C4-2B (cell line): ENCODE measurements at regions not wholly inside any gene's neighbourhood (a gene's known extent, or its start where the extent isn't known, plus 50 kb on each side); places are given as distances from the start of the nearest gene placed in this dataset.

Source experiments
- H3K27ac ChIP-seq: fragments of 450-650 bp; 2 replicates; pipeline ENCODE4 v1.5.1; 2017
- ZFX ChIP-seq: fragments of 450-650 bp; IDR thresholded peaks from 2 replicates; pipeline ENCODE4 v1.6.1; 2017
- TF ChIP-seq, protein P1 (sequence below): fragments of 450-650 bp; conservative IDR thresholded peaks from 2 replicates; pipeline ENCODE4 v1.5.1; 2017; ENCODE audit warnings: mild to moderate bottlenecking

DNA sequence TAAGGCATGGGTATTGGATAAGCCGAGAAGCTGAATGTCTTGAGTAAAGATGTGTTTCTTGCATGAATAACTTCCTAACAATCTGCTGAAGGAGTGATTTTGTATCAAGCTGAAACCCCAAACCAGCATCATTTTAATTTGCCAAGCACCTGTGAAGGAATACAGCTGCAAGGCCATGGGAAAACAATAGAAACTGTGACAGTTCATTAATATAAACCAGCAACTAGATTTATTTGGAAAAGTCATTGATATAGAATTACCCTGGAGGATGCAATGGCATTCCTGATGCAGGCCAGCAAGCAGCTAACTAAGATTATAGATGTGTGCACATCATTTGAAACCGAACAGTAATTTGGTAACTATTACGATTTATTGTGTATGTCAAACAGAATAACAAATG is 155.7 kb upstream of the TCF4 start:
- no peak overlapping the region for H3K27ac ChIP-seq
- TF ChIP-seq, protein P1, sequence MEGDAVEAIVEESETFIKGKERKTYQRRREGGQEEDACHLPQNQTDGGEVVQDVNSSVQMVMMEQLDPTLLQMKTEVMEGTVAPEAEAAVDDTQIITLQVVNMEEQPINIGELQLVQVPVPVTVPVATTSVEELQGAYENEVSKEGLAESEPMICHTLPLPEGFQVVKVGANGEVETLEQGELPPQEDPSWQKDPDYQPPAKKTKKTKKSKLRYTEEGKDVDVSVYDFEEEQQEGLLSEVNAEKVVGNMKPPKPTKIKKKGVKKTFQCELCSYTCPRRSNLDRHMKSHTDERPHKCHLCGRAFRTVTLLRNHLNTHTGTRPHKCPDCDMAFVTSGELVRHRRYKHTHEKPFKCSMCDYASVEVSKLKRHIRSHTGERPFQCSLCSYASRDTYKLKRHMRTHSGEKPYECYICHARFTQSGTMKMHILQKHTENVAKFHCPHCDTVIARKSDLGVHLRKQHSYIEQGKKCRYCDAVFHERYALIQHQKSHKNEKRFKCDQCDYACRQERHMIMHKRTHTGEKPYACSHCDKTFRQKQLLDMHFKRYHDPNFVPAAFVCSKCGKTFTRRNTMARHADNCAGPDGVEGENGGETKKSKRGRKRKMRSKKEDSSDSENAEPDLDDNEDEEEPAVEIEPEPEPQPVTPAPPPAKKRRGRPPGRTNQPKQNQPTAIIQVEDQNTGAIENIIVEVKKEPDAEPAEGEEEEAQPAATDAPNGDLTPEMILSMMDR = no peak
- no peak for TF ChIP-seq ZFX

DNA sequence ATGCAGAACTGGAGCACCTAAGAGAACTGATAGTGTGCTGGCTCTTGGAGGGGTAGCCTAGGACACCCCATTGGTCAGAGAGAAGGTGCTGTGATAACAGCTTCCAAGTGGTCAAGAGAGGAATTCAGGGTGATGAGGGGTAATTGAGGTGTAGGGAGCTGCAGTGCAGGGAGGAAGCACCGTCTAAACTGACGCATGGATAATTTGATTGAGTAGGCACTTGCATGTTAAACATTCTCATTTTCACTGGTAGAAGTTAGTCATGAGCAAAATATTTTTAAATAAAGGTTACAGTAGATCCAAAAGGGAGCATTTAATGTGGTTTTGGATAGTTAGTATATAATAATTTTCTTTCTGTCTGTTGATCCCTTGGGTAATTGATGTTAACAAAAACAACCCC is 155.1 kb upstream of the TCF4 start:
- no peak for TF ChIP-seq ZFX
- TF ChIP-seq, protein P1 = no peak
- no peak overlapping the region for H3K27ac ChIP-seq

DNA sequence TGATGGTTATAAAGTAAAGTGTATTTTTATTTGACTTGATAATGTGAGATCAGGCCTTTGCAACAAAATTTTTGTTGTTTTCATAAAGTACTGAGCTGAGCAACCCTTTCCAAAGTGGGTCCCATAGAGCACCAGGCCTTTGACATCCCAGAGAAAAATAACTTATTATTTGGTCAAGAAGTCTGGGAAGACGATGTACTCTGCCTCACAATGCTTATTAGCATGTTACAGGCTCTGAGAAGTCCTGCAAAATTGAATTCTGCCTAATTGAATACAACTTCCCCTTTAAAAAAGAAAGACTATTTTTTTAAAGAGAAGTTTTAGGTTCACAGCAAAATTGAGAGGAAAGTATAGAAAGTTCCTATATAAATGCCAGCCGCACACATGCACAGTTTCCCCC is 151.5 kb upstream of the TCF4 start:
- TF ChIP-seq, protein P1 = no peak
- no peak for TF ChIP-seq ZFX
- H3K27ac ChIP-seq = no peak overlapping the region

DNA sequence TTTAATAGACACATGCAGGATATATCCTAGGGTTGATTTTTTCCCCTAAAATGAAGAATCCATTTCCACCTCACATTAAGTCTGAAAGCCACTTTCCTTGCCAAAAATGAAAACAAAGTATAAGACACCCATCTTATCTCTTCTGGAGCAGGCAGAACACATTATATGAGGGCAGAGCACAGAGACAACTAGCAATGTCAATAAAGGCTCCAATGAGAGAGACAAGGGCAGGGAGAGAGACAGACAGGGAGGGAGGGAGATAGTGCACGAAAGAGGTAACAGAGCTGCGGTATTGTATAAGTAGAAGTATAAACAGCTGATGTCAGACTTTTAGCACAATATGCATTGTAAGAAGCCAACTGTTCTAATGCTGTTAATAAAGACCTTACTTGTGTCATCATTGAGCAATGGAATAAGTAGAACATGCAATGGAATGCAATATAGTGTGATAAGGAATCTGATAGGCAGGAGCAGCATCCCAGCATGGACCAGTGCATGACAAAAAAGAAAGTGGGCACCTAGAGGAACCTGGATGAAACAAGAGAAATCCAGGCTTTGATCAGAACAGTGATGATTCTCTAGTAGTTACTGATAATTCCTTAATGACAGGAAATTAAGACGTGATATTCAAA is 150.6 kb upstream of the TCF4 start:
- TF ChIP-seq, protein P1 = no peak
- TF ChIP-seq ZFX = no peak
- no peak overlapping the region for H3K27ac ChIP-seq

DNA sequence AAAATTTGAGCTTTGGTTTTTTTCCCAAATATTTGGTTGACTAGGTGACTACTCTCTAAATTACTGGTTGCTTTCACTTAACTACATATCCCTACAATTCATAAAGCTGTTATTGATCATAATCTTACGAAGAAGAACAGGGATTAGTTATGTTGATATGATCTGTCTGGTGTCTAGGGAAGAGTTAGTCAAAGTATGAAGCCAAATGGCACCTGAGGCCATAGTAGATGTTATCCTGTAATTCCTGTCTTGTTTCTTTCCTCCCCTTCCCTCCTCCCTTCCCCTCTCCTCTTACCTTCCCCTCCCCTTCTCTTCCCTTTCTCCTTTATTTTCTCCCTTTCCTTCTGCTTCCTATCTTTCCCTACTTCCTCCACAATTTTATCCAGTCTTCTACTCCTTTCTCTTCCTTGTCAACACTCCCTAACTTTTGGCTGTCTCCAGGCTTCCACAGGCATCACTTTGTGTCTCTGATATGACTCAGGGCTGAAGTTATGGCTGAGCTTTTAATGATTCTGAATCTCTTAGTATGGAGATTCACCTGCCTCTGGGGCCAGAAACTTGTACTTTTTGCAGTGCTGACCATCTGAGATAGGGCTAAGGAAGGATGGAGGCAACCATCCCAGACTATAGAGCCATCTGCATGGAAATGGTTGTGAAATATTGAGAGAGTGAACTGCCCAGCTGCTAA is 149.9 kb upstream of the TCF4 start:
- H3K27ac ChIP-seq = no peak overlapping the region
- TF ChIP-seq, protein P1 = no peak
- TF ChIP-seq ZFX = no peak

DNA sequence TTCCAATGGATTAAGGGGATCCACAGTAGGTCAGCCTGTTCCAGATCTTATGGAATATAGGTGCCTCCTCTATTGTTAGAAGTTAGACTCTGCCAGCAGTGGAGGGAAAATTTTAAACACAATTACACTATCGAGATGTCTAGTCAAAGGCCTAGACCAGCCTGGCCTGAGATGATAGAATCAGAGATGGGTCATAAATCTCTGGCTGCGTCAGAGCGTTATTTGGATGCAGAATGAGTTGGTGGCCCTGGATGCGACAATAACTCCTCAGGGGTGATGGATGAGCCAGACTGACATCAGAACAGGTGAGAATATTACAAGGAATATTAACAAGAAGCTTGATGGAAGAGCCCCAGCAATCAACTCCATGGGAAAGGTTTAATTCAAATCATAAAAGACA is 149.3 kb upstream of the TCF4 start:
- TF ChIP-seq, protein P1 = no peak
- no peak for TF ChIP-seq ZFX
- no peak overlapping the region for H3K27ac ChIP-seq

DNA sequence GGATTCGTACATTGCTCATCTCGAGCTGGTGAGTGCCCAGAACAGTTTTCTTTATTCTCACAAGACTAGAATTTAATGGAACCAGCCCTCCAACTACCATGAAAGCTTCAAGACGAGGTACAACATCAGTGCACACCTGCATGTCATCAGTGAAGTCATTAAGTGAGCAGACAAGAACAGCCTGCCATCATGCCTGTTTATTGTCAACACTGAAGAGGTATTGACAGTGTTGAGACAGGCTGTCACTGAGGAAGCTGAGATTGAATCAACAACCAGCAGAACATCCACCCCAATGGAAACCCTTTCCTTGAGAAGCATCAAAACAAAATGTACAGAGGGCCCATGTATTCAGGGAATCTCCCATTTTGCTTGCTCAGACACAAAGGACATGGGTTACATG is 148.0 kb upstream of the TCF4 start:
- H3K27ac ChIP-seq = no peak overlapping the region
- TF ChIP-seq, protein P1 = no peak
- no peak for TF ChIP-seq ZFX
